ENCODE measurements at regions not wholly inside any gene's neighbourhood (a gene's known extent, or its start where the extent isn't known, plus 50 kb on each side); places are given as distances from the start of the nearest gene placed in this dataset.

DNA sequence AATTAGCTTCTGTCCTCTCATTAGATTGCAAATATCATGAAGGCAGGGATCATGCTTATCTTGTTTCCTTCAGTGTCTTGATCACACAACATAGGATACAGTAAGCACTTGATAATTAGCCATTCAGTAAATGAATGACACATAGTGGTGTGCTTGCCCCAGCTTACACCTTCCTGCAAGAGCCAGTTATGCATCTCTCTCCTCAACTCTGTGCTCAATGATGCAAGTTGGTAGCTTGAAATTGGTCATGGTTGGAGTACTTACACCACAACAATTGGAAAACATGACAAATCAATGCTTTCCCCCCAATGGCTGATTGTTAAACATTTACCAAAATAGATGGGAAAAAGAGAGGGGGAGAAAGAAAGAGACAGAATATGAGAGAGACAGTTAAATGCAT lies 129.2 kb downstream of the NUF2 start:
- no peak overlapping the region for H3K27ac ChIP-seq
- no peaks in the 10 kb centered on the region for H3K27me3 ChIP-seq
- no peaks in the 10 kb centered on the region for H3K4me1 ChIP-seq (replicated peaks in 1 of 2)
- TF ChIP-seq, protein P1, sequence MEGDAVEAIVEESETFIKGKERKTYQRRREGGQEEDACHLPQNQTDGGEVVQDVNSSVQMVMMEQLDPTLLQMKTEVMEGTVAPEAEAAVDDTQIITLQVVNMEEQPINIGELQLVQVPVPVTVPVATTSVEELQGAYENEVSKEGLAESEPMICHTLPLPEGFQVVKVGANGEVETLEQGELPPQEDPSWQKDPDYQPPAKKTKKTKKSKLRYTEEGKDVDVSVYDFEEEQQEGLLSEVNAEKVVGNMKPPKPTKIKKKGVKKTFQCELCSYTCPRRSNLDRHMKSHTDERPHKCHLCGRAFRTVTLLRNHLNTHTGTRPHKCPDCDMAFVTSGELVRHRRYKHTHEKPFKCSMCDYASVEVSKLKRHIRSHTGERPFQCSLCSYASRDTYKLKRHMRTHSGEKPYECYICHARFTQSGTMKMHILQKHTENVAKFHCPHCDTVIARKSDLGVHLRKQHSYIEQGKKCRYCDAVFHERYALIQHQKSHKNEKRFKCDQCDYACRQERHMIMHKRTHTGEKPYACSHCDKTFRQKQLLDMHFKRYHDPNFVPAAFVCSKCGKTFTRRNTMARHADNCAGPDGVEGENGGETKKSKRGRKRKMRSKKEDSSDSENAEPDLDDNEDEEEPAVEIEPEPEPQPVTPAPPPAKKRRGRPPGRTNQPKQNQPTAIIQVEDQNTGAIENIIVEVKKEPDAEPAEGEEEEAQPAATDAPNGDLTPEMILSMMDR (IDR thresholded peaks at IDR 0.05) = no peak
- TF ChIP-seq POLR2A (IDR thresholded peaks at IDR 0.05) = no peak
- no peak overlapping the region for H3K4me3 ChIP-seq
- intact Hi-C loops (cut with DNase I) = no loop called here
- DNase-seq = no peak
- H3K36me3 ChIP-seq (replicated peaks in 1 of 2) = no peaks in the 10 kb centered on the region
- no peaks in the 10 kb centered on the region for H3K9me3 ChIP-seq (replicated peaks in 1 of 3)

DNA sequence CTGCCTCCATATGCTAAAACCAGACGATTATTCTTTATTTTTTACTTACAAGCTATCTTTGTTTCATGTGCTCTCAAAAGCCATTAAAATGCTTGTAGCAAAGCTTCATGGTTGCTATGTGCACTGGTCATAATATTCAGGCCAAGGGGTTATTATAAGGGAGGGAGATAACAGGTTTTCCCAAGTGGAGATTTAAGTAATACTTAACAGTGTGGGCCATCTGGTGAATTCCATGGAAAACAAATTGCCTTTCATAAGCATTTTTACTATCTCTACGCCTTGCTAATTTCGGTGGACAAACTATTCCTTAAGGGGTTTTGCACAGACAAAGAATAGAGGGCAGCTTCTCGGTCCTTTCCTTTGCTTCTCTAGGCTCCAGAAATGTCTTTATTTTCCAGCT lies 137.8 kb downstream of the NUF2 start:
- 67 to 75% (median 72%) methylated on average over 4 of the region's 4 CpGs for WGBS, 4 donors
- TF ChIP-seq, protein P1 (IDR thresholded peaks at IDR 0.05) = no peak
- TF ChIP-seq POLR2A (IDR thresholded peaks at IDR 0.05) = no peak

DNA sequence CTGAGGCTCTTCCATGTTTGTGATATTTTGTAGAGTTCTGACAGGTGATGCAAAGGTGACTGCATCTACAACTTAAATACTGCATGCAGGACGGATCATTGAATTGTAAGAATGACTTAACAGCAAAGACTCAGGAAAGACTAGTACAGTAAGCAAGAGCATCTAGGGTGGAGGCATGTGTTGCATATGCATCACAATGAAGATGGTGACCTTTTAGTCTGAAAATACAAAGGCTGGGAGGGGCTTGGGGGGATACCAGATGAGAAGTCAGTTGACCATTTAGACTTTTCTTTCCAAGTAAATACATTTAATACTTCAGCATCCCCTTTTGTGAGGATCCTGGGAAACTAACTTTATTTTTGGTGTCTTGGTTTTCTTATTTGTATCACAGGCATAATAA lies 145.5 kb downstream of the NUF2 start:
- WGBS, 4 donors = 50 to 78% (median 70%) methylated on average over 1 of the region's 1 CpG
- H3K27me3 ChIP-seq = no peaks in the 10 kb centered on the region
- intact Hi-C loops (cut with DNase I) = no loop called here
- no peak for TF ChIP-seq POLR2A (IDR thresholded peaks at IDR 0.05)
- TF ChIP-seq, protein P1 (IDR thresholded peaks at IDR 0.05) = no peak
- H3K9me3 ChIP-seq (replicated peaks in 1 of 3) = no peaks in the 10 kb centered on the region
- no peaks in the 10 kb centered on the region for H3K36me3 ChIP-seq (replicated peaks in 1 of 2)
- no peak overlapping the region for H3K27ac ChIP-seq
- no peak overlapping the region for H3K4me3 ChIP-seq
- no peak for DNase-seq
- no peaks in the 10 kb centered on the region for H3K4me1 ChIP-seq (replicated peaks in 1 of 2)

More for the DNA sequence above, 137.8 kb downstream of the NUF2 start:
- no peak overlapping the region for H3K4me3 ChIP-seq
- peaks cover 5% of the 10 kb centered on the region for H3K27me3 ChIP-seq
- H3K4me1 ChIP-seq (replicated peaks in 1 of 2) = no peaks in the 10 kb centered on the region
- DNase-seq = no peak
- H3K9me3 ChIP-seq (replicated peaks in 1 of 3) = no peaks in the 10 kb centered on the region
- H3K36me3 ChIP-seq (replicated peaks in 1 of 2) = no peaks in the 10 kb centered on the region
- H3K27ac ChIP-seq = no peak overlapping the region
- intact Hi-C loops (cut with DNase I) = no loop called here

DNA sequence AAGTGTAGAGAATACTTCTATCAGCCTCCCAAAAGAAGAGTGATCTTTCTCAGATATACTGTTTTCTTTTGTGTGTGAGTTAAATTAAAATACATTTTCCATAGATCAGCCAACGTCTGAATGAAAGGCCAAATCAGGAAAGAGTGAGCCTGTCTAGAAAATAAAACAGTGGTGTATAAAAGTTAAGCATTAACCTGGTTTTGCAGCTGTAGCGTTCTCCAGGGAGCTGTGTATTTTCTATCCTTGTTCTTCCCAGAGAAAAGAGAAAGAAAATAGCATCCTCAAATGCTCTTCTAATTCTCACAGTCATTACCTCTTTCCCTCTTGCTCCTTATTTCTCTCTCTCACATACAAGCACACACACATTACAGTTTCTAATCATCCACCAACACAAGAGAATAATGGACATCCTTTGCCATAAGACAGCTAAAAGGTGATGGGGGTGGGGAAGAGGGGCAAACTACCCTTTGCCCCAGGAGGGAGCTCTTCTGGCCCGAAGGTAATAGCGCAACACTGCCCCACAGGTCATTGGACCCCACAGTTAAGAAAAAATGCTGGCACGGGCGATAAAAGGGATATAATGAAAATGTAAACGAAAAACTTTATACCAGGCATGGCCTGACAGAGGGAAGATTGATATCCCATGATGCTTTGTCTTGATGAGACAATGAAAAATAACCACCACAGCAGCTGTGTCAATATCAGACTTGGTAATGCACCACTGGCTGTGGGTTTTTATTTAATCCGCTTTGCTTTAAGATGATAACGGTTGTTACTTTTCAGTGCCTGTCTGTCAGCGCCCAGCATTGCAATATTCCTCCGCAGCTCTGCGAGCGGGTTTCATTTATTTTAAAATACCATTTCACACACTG lies 150.3 kb downstream of the NUF2 start:
- DNase-seq = no peak
- Histone ChIP-seq H3K4me3 (no peak overlapping the region), H3K36me3 (replicated peaks in 1 of 2) (no peaks in the 10 kb centered on the region), H3K4me1 (replicated peaks in 1 of 2) (no peaks in the 10 kb centered on the region), H3K9me3 (replicated peaks in 1 of 3) (no peaks in the 10 kb centered on the region), H3K27ac (no peak overlapping the region), H3K27me3 (no peaks in the 10 kb centered on the region)
- intact Hi-C loops (cut with DNase I) = no loop called here
- no peak for TF ChIP-seq POLR2A (IDR thresholded peaks at IDR 0.05)
- TF ChIP-seq, protein P1 (IDR thresholded peaks at IDR 0.05) = no peak
- 54 to 59% (median 56%) methylated on average over 13 of the region's 13 CpGs for WGBS, 4 donors
